ENCODE measurements at regions not wholly inside any gene's neighbourhood (a gene's known extent, or its start where the extent isn't known, plus 50 kb on each side); places are given as distances from the start of the nearest gene placed in this dataset.

DNA sequence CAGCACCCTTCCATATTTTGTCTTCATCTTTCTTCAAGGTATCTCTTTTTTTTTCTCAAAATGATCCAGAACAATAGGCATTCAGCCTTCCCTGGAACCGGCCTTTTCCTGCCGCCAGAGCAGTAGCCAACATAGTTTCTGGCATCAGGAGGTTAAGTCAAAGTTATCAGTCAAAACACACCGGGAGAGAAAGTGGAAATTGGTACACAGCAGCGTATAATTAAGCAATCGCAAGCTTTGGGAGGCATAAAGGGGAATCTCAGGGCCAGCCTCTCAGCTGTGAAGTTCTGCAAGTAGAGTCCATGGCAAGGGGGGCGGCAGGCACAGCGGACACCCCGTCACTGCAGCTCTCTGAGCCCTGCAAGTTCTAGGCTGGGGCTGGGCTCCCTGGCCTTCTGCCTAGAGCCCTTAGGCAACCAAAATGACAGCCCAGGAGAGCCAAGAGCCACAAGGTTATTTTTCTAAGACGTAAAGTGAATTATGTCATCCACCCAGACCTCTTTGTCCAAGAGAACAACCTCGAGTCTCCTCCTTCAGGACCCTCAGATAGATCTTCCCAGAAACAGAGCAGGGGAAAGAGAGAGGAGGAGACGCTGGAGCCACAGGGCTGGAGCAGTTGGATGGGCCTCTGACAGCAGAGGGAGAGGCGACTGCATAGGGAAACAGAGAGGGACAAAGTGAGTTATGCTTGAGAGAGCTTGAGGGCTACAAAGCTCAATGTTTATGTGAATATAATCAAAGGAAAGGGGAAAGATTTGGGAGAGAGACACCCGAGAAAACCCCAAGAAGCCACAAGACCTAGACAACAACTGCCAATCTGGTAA is 114.7 kb downstream of the BCL2L11 start:
- POLR2A ChIA-PET: no interaction called here
- CTCF ChIA-PET: no interaction called here

DNA sequence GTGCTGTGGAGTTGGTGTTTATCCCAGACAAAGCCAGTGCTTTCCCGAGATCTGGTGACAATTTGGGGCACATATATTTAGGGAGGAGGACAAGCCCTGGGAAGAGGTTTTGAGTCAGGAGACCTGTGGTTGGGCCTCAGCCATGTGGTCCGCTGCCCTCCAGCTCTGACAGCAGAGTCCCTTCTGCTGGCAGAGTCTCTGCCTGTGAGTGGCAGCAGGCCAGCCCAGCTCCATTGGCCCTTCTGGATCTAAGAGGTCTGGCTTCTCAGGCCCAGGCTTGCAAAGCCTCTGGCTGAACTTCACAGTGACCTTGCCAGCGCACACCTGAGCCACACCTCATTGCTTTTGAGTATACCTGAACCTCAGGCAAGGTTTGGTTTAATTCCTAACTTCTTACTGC is 115.3 kb downstream of the BCL2L11 start:
- POLR2A ChIA-PET: no interaction called here
- Histone ChIP-seq H3K9me3 (ENCODE audit: control insufficient read depth, insufficient read depth, low read length) (peaks cover 3% of the 10 kb centered on the region; the same call in 1 of the 2 replicates), H3K4me3 (ENCODE audit: low read depth, low read length) (no peak overlapping the region), H3K27ac (ENCODE audit: low read depth, low read length) (no peak overlapping the region), H3K27me3 (ENCODE audit: control insufficient read depth, insufficient read depth, low read length) (no peaks in the 10 kb centered on the region)
- DNase-seq (ENCODE audit: low read depth, low spot score): no peak
- CTCF ChIA-PET: no interaction called here
- TF ChIP-seq, protein P1, sequence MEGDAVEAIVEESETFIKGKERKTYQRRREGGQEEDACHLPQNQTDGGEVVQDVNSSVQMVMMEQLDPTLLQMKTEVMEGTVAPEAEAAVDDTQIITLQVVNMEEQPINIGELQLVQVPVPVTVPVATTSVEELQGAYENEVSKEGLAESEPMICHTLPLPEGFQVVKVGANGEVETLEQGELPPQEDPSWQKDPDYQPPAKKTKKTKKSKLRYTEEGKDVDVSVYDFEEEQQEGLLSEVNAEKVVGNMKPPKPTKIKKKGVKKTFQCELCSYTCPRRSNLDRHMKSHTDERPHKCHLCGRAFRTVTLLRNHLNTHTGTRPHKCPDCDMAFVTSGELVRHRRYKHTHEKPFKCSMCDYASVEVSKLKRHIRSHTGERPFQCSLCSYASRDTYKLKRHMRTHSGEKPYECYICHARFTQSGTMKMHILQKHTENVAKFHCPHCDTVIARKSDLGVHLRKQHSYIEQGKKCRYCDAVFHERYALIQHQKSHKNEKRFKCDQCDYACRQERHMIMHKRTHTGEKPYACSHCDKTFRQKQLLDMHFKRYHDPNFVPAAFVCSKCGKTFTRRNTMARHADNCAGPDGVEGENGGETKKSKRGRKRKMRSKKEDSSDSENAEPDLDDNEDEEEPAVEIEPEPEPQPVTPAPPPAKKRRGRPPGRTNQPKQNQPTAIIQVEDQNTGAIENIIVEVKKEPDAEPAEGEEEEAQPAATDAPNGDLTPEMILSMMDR (IDR thresholded peaks at IDR 0.05; ENCODE audit: low read depth, low read length): no peak

More for the DNA sequence above, 114.7 kb downstream of the BCL2L11 start:
- DNase-seq (ENCODE audit: low read depth, low spot score): no peak
- no peaks in the 10 kb centered on the region for H3K27me3 ChIP-seq (ENCODE audit: control insufficient read depth, insufficient read depth, low read length)
- H3K27ac ChIP-seq (ENCODE audit: low read depth, low read length): no peak overlapping the region
- peaks cover 3% of the 10 kb centered on the region; the same call in 1 of the 2 replicates for H3K9me3 ChIP-seq (ENCODE audit: control insufficient read depth, insufficient read depth, low read length)
- H3K4me3 ChIP-seq (ENCODE audit: low read depth, low read length): no peak overlapping the region
- TF ChIP-seq, protein P1 (IDR thresholded peaks at IDR 0.05; ENCODE audit: low read depth, low read length): no peak

DNA sequence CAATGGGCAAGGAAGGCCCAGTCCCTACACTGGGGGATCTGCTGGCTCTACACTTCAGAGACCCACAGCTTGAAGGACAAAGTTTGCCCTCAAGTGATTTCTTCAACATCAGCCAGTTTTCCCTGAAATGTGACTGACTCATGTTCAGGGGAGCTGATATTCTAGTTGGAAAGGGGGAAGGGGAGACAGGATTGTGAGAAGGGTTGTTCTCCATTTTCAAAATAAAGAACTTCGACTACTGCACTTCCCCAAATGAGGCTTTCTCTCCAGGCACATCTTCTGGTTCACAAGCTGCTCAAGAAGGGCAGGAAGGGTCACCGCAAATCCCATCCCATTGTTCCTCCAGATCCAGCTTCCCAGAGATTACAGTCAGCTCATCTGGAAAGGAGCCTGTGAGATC is 117.6 kb downstream of the BCL2L11 start:
- Histone ChIP-seq H3K4me3 (ENCODE audit: low read depth, low read length) (no peak overlapping the region), H3K9me3 (ENCODE audit: control insufficient read depth, insufficient read depth, low read length) (no peaks in the 10 kb centered on the region), H3K27me3 (ENCODE audit: control insufficient read depth, insufficient read depth, low read length) (no peaks in the 10 kb centered on the region), H3K27ac (ENCODE audit: low read depth, low read length) (no peak overlapping the region)
- ChIA-PET CTCF (no interaction called here), POLR2A (no interaction called here)
- no peak for DNase-seq (ENCODE audit: low read depth, low spot score)
- TF ChIP-seq, protein P1 (IDR thresholded peaks at IDR 0.05; ENCODE audit: low read depth, low read length): no peak

DNA sequence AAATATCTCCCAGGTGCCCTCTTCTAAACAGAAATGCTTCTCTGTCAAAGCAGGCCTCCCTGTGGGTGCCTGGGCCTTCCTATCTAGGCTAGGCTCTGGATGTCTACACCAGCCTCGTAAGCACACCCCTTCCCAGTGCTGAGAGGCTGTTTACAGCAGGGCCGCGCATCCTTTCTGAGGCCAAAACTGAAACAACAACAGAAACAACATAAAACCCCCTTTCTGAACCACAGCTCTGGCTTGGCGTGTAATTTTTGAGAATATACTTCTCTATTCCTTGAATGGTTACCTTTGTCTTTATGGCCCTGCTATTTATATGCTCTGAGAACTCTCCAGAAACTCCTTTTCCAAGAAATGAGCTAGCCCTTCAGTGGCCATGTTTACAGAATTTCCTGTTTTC is 118.4 kb downstream of the BCL2L11 start:
- no peaks in the 10 kb centered on the region for H3K27me3 ChIP-seq (ENCODE audit: control insufficient read depth, insufficient read depth, low read length)
- CTCF ChIA-PET: no interaction called here
- H3K27ac ChIP-seq (ENCODE audit: low read depth, low read length): no peak overlapping the region
- no peak for DNase-seq (ENCODE audit: low read depth, low spot score)
- POLR2A ChIA-PET: no interaction called here
- TF ChIP-seq, protein P1 (IDR thresholded peaks at IDR 0.05; ENCODE audit: low read depth, low read length): no peak
- no peaks in the 10 kb centered on the region for H3K9me3 ChIP-seq (ENCODE audit: control insufficient read depth, insufficient read depth, low read length)
- no peak overlapping the region for H3K4me3 ChIP-seq (ENCODE audit: low read depth, low read length)

DNA sequence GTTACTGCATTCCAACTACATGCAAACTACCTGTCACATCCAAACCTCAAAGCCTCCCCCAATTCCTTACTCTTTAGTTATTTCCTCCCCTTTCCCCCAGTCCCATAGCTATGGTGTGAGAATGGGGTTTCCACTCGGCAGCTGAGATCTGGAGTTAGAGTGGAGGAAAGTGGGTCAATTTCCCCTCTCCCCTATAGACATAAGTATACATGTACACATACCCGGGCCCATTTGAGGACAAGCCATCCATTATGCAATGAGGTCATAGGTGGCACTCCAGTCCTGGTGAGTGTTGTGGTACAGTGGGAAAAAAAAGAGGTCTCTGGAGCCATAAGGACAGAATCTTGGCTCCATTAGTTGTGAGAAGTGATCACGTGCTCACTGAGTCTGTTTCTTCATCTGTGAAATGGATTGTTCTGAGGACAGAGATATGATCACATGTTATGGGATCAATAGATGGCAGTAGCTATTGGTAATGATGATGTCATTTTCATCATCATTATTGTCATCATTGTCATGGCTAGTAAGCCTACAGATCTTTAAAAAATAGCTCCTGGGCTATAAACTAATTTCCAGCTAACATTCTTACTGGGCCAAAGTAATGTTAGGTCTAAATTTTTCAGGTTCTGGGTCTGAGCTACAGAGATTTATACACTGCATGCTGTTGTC is 119.0 kb downstream of the BCL2L11 start:
- ChIA-PET POLR2A (no interaction called here), CTCF (no interaction called here)
- Histone ChIP-seq H3K4me3 (ENCODE audit: low read depth, low read length) (no peak overlapping the region), H3K9me3 (ENCODE audit: control insufficient read depth, insufficient read depth, low read length) (no peaks in the 10 kb centered on the region), H3K27me3 (ENCODE audit: control insufficient read depth, insufficient read depth, low read length) (no peaks in the 10 kb centered on the region), H3K27ac (ENCODE audit: low read depth, low read length) (no peak overlapping the region)
- DNase-seq (ENCODE audit: low read depth, low spot score): no peak
- TF ChIP-seq, protein P1 (IDR thresholded peaks at IDR 0.05; ENCODE audit: low read depth, low read length): no peak
